Cardiac muscle cell (in vitro differentiated cells and primary cell): ENCODE measurements at regions not wholly inside any gene's neighbourhood (a gene's known extent, or its start where the extent isn't known, plus 50 kb on each side); places are given as distances from the start of the nearest gene placed in this dataset.
A peak's percentile ranks its signal among the peaks of the same experiment; 100 is the strongest.

ENCODE experiments used
- DNase-seq, 2 donors: peaks; one replicate each; pipeline versions ENCODE4 v3.0.0 to v3.0.0-alpha.2; 2010 to 2017; ENCODE audit warnings: low read depth in 1 of 2, low spot score in 1 of 2
- H3K27ac ChIP-seq: fragments of 200-600 bp; sonication (generic); 2 replicates; pipeline ENCODE4 v1.5.1; 2016
- H3K27me3 ChIP-seq: fragments of 200-600 bp; sonication (generic); 2 replicates; pipeline ENCODE4 v1.6.0; 2016; ENCODE audit warnings: control low read depth
- H3K36me3 ChIP-seq: fragments of 200-600 bp; sonication (generic); 2 replicates; pipeline ENCODE4 v1.5.1; 2016; ENCODE audit warnings: control low read depth
- H3K4me1 ChIP-seq: fragments of 200-600 bp; sonication (generic); 2 replicates; pipeline ENCODE4 v1.8.1; 2017; ENCODE audit warnings: low read depth, mild to moderate bottlenecking, mixed run types
- H3K4me3 ChIP-seq: fragments of 200-600 bp; sonication (generic); 2 replicates; pipeline ENCODE4 v1.5.1; 2016; ENCODE audit warnings: mild to moderate bottlenecking
- H3K9me3 ChIP-seq: fragments of 200-600 bp; sonication (generic); 2 replicates; pipeline ENCODE4 v1.5.1; 2017; ENCODE audit warnings: low read depth, mild to moderate bottlenecking, control low read depth
- CTCF ChIP-seq: IDR thresholded peaks from 2 replicates; pipeline ENCODE4 v1.5.1; 2012; ENCODE audit warnings: low read depth, mild to moderate bottlenecking, low read length

GRCh38 chr21:15277466-15277865 is 212.7 kb upstream of the NRIP1 start:
- Histone ChIP-seq H3K4me1 (no peaks in the 10 kb centered on the region), H3K9me3 (no peaks in the 10 kb centered on the region), H3K4me3 (no peak overlapping the region), H3K36me3 (no peaks in the 10 kb centered on the region), H3K27me3 (no peaks in the 10 kb centered on the region), H3K27ac (no peak overlapping the region)
- no peak for TF ChIP-seq CTCF
- DNase-seq, result no peak

- no peak for DNase-seq
- Histone ChIP-seq H3K4me1 (no peaks in the 10 kb centered on the region), H3K36me3 (no peaks in the 10 kb centered on the region)
Observed at GRCh38 chr21:15278279-15278678, 213.5 kb upstream of the NRIP1 start.

GRCh38 chr21:15278851-15279250 is 214.1 kb upstream of the NRIP1 start:
- Histone ChIP-seq H3K4me1 (no peaks in the 10 kb centered on the region), H3K27ac (no peak overlapping the region), H3K9me3 (no peaks in the 10 kb centered on the region), H3K27me3 (no peaks in the 10 kb centered on the region), H3K36me3 (no peaks in the 10 kb centered on the region), H3K4me3 (no peak overlapping the region)
- TF ChIP-seq CTCF, result no peak
- no peak for DNase-seq

More at GRCh38 chr21:15278279-15278678, 213.5 kb upstream of the NRIP1 start:
- Histone ChIP-seq H3K27me3 (no peaks in the 10 kb centered on the region), H3K27ac (no peak overlapping the region), H3K9me3 (no peaks in the 10 kb centered on the region), H3K4me3 (no peak overlapping the region)
- no peak for TF ChIP-seq CTCF

- no peaks in the 10 kb centered on the region for H3K27me3 ChIP-seq
- no peaks in the 10 kb centered on the region for H3K4me1 ChIP-seq
- H3K9me3 ChIP-seq, result no peaks in the 10 kb centered on the region
- H3K36me3 ChIP-seq, result no peaks in the 10 kb centered on the region
- DNase-seq, result no peak
- no peak overlapping the region for H3K27ac ChIP-seq
- no peak overlapping the region for H3K4me3 ChIP-seq
- TF ChIP-seq CTCF, result no peak
Observed at GRCh38 chr21:15279482-15279881, 214.7 kb upstream of the NRIP1 start.

- no peak for TF ChIP-seq CTCF
- Histone ChIP-seq H3K27me3 (no peaks in the 10 kb centered on the region), H3K9me3 (no peaks in the 10 kb centered on the region), H3K27ac (no peak overlapping the region), H3K4me3 (no peak overlapping the region), H3K36me3 (no peaks in the 10 kb centered on the region), H3K4me1 (no peaks in the 10 kb centered on the region)
- peak in 1 of 2 donors; percentile 6 for DNase-seq
Observed at GRCh38 chr21:15281714-15282113, 216.9 kb upstream of the NRIP1 start.

- no peak overlapping the region for H3K27ac ChIP-seq
- peak in 1 of 2 donors; percentile 26 for DNase-seq
- no peaks in the 10 kb centered on the region for H3K4me1 ChIP-seq
Observed at GRCh38 chr21:15282665-15283064, 217.9 kb upstream of the NRIP1 start.

More at GRCh38 chr21:15282665-15283064, 217.9 kb upstream of the NRIP1 start:
- H3K27me3 ChIP-seq, result no peaks in the 10 kb centered on the region
- no peaks in the 10 kb centered on the region for H3K9me3 ChIP-seq
- TF ChIP-seq CTCF, result no peak
- H3K4me3 ChIP-seq, result no peak overlapping the region
- no peaks in the 10 kb centered on the region for H3K36me3 ChIP-seq
